Liver (tissue), 3 donors: ENCODE measurements at regions not wholly inside any gene's neighbourhood (a gene's known extent, or its start where the extent isn't known, plus 50 kb on each side); places are given as distances from the start of the nearest gene placed in this dataset.

Experiments
- ATF3 ChIP-seq: IDR thresholded peaks from 2 replicates; pipeline ENCODE4 v1.6.1; 2016; ENCODE audit warnings: antibody characterized with exemption
- CTCF ChIP-seq: fragments of 150-350 bp; IDR thresholded peaks from 2 replicates; pipeline ENCODE4 v1.5.1; 2017; ENCODE audit warnings: improper control_type of control experiment, low read depth, low read length; ENCODE audit not compliant: missing input control
- EGR1 ChIP-seq, 2 donors: IDR thresholded peaks; 2 replicates each; pipeline ENCODE4 v1.6.1; 2016 to 2018; ENCODE audit warnings: antibody characterized with exemption in 2 of 2, low read depth in 2 of 2
- FOXA1 ChIP-seq: IDR thresholded peaks from 2 replicates; pipeline ENCODE4 v1.6.1; 2016; ENCODE audit warnings: antibody characterized with exemption
- HNF4G ChIP-seq: IDR thresholded peaks from 2 replicates; pipeline ENCODE4 v1.6.1; 2016; ENCODE audit warnings: antibody characterized with exemption
- MAX ChIP-seq: IDR thresholded peaks from 2 replicates; pipeline ENCODE4 v1.6.1; 2016; ENCODE audit warnings: antibody characterized with exemption
- donor health status: healthy.
- donor health status: healthy.

- TF ChIP-seq MAX = no peak
- TF ChIP-seq CTCF = no peak
- TF ChIP-seq FOXA1 = no peak
- no peak for TF ChIP-seq HNF4G
- no peak for TF ChIP-seq EGR1 (IDR thresholded peaks at IDR 0.05; ENCODE audit: low read depth in 2 of 2)
- no peak for TF ChIP-seq ATF3
Observed at GRCh38 chr16:7231762-7232161, 100.9 kb upstream of the RBFOX1 start.
